NOMO-1 treated with dmso at 0.1 percent for 144 hours (cell line): ENCODE measurements at regions not wholly inside any gene's neighbourhood (a gene's known extent, or its start where the extent isn't known, plus 50 kb on each side); places are given as distances from the start of the nearest gene placed in this dataset.

Experiments used
- DNase-seq: peaks from one replicate; lab custom pipeline; 2025; ENCODE audit not compliant: unreplicated experiment; lab: John Stamatoyannopoulos, UW

DNA sequence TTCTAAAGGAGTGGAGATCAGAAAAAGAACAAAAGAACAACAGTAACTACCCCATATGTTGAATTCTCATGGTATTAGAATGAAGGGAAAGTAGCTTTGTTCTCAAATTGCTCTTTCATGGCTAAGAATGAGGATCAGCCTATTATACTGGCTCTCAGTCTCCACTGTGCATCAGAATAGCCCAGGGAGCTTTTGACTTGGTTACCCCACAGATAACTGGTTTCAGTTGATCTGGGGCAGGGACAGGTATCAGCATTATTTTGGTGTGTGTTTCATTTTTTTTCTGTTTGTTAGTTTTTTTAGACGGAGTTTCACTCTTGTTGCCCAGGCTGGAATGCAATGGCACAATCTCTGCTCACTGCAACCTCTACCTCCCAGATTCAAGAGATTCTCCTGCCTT is 311.7 kb upstream of the TLE3 start:
- DNase-seq, result no peak

DNA sequence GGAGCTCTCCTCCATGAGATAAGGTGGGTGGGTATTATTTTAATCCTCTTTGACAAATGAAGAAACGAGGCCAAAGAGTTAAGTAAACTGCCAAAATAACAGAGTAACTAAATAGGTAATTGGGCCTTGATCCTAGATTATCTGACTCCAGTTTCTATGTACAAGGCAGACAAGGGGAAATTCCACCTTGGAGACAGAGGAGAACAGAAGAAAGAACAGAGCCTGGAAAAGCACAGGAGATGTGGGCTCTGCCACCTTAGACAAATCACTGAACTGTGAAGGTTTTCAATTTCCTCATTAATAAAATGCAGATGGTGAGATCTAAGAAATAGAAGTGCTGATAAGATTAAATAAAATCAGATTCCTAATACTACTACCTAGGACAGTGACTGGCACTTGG is 310.2 kb upstream of the TLE3 start:
- DNase-seq, result no peak

DNA sequence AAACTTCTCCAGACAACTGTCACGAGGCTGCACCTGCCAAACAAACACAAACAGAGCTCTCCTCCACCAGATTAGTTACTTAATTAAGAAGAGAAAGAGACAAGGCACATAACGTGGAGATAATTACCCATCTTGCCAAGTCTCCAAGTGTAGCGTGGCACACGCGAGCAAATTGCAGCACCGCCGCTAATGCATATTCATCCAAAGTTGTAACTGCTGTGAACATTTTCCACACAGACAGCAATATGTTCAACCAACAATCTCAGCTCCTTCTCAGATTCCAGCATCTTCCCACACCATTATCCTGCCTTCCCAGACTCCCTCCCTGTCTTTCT is 309.6 kb upstream of the TLE3 start:
- no peak for DNase-seq

DNA sequence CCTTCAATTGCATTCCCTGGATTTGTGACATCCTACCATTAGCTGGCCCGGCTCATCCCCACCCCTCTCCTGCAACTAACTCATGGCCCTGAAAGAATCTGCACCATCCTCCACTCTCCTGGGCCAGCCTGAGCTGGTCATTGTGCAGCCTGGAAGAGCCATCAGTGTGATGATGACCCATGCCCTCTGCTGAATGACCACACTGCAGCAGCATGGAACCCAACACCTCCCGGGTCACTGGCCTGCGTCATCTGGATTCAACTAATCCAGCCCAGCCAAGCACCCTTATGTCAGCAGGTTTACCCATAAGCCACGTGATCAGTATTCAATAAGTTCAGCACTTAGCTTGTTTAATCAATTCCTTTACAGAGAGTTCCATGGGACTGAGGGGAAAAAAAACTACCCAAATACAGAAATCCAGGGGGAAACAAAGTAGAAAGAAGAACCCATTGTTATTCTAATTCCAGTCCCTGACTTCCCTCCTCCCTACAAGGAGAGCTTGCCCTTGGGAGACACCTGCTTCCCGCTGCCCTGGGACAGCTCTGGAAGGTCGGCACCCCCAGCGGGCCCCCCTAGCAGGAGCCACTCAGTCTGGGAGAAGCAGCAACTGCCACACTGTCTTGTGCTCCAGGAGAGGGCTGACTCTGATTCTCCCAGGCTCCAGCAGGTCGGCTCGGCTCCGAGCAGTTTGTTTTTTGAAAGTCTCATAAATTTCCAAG is 309.1 kb upstream of the TLE3 start:
- no peak for DNase-seq

DNA sequence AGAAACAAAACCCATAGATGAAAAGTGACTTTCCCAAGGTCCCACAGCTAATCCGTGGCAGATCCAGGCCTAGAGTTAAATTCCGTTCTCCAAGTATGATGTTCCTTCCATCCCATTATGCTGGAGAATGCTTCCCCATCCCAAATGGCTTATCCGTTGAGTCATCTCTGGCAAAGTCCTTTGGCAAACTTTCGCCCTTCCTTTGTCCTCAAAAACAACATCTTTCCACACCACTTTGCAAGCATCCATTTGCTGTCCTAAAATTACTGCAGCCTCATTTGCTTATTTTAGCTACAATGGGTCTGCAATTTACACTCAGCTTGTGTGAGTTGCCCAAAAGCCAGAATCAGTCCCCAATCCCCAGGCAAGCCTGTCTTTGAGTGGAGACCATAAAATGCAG is 304.0 kb upstream of the TLE3 start:
- no peak for DNase-seq

DNA sequence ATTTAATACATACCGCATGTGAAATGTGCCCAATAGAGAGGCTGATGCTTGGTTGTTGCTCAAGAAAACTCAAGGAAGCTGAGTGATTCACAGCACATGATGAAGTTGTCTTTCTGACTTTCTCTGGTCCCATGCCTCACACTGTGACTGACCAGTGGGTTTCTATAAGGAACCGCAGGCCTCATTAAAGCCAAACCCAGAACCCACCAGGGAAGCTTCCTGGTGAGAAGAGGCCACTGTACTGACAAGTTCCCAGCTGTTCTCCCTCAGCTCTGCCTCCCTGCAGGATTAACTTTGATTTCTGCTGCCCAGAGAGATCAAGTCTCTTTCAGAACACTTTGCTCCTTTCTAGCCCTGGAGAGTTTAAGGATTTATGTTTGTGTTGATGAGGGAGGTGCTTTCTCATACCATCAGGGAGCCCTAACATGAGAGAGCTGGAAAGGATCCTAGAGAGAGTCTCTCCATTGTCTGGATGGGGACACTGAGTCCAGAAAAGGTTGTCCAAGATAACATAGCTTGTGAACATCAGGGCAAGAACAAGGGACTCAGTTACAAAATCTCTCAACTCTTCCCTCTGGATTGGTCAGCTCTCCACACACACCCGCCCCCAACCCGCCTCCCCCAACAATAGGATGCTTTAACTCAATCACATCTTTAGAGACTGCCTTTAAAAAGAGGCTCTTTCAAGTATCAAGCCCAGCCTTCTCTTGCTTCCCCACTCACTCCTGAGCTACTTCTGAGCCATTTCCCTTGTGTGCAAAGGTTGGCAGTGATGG is 303.2 kb upstream of the TLE3 start:
- DNase-seq, result no peak

DNA sequence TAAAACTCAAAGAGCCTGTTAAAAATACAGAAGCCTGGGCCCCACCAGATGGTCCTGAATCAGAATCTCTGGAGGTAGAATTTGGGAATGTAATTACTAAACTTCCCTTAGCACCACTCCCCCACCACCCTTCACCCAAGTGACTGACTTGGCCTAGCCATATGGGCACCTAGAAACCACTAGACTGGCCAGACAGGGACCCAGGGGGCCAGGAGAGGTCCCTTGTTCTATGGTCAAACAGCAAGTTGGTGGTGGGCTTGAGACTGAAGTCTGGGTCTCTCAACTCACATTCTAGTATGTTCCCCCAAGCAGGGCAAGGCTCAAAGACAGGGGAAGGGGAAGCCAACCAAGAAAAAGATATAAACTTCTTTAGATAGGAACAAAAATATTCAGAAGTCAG is 301.5 kb upstream of the TLE3 start:
- DNase-seq, result no peak

DNA sequence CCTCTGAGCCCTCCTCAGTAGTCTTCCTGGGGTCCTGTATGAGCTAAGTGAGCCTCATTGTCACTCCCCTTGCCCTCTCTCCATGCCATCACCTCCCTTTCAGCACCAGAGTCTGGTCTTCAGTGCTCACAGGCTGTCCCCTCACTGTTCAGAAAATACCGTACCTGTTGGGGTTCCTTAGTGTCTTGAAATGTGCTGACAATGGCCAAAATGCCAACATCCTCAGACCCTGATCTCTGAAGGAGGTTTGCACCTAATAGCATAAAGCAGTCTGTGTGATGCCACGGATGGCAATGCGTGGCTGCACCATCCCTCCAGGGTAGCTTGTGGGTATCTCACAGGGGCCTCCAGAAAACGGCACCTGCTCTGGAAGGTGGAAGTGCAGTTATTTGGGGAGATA is 301.0 kb upstream of the TLE3 start:
- DNase-seq, result no peak

DNA sequence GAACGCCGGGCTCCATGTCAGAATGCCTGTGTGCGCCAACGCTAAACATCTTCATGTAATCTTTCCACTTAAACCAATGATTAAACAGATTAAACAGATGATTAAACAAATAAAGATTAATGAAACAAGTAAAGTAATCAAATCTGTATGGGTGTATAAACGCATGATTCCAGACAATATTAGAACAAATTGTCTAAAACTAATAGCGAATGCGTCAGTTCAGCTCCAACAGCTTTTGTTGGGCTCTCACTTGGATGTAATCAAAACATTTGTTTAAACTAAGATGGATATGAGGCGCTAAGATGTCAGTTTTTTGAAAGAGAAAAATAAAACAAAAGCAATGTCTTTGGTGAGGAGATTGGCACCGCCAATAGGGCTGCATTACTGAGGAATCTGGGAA is 299.1 kb upstream of the TLE3 start:
- DNase-seq, result no peak

DNA sequence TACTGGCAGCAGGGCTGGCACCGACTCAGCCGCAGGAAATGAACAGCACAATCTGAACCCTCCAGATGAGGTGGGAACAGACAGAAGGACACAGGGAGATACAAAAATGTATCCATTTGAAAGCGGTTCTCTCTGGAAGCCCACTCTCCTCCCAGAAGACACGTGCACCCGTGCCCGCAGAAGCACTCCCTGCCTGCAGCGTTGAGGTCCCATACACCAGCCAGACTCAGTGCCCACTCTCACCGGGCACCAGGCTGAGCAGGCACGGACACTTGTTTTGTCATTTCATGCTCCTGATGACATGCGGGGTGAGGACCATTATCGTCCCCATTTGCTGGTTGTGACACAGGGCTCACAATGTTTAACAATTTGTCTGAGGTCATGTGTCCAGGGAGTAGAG is 297.4 kb upstream of the TLE3 start:
- no peak for DNase-seq

DNA sequence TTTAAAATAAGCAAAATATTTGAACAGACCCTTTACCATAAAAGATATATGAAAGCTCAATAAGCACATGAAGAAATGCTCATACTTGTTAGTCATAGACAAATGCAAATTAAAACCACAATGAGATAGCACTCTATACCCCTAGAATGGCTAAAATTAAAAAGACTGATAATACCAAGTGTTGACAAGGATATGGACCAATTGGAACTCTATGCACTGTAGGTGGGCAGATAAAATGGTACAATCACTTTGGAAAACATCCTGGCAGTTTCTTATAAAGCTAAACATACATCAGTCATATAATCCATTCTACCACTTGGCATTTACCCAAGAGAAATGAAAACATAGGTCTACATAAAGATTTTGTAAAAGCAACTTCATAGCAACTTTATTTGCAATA is 293.0 kb upstream of the TLE3 start:
- no peak for DNase-seq

DNA sequence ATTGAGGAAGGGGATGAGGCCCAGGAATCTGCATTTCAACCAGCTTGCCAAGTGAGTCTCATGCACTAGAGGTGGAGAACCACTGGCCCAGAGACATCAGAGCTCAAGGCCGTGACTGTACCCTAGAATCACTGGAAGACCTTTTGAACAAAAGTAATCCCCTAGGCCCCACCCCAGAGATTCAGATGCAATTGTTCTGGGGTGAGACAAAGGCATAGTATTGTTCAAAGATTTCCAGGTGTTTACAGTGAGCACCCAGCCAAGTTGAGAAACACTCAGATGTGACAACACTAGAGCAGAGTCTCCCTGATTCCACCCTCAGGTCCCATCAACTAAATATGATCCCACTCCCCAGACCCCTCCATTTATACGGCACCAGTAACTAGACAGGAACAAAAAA is 290.3 kb upstream of the TLE3 start:
- no peak for DNase-seq

DNA sequence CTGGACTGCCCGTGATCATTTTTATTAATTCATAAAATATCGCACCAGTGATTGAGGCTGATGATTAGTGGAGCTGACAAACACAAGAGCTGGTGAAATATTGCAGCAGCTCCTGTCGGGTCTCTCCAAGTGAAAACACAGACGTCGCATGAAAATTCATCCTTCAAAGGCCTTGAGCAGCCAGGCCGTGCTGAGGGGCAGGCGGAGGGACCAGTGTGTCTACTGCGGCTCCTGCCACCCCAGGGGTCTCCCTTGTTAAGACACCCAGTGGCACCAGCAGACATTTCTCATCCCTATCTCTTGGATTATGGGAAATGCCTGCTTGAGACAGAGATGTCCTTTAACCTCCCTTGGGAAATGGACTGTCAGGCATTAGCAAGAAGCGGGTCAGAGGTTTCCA is 289.4 kb upstream of the TLE3 start:
- no peak for DNase-seq

DNA sequence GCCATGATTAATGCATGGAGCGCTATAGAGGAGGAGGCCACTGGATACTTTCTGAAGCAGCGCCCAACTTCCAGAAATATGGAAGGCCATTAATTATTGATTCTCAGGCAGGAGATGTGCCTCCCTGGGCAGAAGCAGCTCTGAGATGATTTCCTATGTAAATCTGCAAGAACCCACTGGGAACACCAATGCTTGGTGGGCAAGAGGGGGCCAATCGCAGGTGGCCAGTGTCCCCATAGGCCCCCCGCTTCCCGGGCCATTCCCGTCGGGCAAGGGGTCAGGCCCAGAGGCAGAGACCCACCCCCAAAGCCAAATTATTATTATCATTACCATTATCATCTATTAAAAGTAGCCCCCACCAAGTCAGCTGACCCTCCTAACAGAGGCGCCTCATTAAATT is 288.0 kb upstream of the TLE3 start:
- no peak for DNase-seq

DNA sequence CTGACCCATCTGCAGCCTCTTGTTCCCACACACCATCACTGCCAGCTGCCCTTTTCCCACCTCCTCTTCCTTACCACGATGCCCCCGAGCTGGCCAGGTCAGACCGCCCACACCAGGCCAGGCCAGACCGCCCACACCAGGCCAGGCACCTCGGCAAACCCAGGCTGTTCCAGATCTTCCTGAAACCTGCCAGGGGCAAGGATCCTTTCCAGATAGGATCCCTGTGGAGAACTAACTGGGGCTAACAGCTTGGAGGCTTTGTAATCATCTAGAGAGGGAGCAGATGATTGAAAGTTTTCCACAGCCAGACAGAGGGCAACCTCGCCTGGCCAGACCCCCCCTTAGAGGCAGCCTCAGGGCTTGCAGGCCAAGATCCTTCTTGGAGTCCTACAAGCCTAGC is 287.3 kb upstream of the TLE3 start:
- no peak for DNase-seq

DNA sequence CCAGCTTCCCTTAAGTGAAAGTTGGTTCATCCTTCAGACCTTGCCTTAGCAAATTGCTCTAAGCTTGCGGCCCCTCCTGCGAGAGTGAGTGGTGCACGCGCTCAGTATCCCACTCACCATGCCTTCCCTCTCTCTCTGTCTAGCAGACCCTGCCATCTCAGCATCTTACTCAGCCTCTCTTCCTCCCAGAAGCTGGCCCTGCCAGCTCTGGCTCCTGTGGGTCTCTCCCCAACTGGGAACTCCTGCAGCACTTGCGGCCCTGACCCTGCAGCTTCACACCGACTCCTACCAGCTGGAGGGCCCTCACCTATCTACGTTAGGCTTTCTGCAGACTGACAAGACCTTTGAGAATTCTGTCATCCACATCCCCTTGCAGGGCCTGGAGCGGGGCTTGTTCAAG is 286.1 kb upstream of the TLE3 start:
- DNase-seq, result no peak

DNA sequence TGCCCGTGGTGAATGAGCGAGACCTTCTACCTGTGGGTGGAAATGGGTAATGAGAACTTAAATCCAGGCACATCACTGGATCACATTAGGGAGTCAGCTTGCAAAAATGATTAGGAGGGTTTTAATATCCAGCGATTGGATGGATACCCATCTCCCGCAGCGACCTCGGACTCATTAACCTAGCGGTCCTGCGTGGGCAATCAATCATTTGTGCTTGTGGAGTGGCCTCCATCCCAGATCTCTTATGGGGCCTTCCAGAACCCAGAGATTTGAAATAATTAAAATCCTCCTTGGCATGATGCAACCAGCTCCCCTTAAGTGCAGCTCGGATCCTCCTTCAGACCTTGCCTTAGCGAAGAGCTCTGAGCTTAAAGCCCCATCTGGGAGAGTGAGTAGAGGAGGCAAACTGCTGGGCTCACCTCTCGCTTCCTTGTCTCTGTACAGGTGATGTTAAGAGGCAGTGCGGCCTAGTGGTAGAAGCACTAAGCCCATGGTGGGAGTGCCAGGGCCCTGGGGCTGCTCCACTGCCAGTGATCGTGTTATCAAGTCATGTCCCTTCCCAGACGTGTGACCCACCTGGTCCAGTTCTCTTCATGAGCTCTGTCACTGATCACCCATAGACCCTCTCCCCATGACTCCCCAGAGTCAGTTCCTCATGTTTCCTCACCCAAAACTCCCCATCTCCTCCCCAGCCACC is 285.2 kb upstream of the TLE3 start:
- DNase-seq, result no peak

DNA sequence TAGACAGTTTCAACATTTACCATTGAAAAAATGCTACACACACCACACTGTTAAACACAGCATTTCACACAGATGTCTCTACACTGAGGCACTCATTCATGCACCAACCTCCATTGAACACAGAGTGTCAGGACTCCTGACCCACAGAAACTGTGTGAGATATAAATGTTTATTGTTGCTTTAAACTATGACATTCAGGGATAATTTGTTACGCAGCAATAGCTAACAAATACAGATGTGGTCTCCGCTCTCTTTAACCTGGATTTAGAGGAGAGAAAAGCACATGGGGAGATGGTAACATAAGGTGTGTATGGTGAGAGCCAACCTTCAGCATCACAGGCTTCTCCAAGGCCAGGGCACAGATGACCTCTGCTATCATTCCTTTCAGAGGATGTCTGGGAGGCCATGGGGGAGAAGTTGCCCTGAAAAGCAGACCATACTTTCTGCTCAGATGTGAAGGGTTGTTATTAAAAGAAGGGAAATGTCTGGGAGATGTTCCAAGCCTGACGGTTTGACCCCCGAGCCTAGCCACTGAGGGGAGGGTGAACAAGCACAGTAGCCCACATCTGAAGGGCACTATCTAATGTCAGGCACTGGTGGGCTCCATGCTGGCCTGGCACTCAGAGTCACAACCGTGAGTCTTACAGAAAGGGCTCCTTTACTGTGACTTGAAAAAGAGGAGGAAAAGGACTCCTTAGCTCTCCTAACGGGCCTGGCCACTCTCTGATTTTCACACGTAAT is 284.5 kb upstream of the TLE3 start:
- no peak for DNase-seq

DNA sequence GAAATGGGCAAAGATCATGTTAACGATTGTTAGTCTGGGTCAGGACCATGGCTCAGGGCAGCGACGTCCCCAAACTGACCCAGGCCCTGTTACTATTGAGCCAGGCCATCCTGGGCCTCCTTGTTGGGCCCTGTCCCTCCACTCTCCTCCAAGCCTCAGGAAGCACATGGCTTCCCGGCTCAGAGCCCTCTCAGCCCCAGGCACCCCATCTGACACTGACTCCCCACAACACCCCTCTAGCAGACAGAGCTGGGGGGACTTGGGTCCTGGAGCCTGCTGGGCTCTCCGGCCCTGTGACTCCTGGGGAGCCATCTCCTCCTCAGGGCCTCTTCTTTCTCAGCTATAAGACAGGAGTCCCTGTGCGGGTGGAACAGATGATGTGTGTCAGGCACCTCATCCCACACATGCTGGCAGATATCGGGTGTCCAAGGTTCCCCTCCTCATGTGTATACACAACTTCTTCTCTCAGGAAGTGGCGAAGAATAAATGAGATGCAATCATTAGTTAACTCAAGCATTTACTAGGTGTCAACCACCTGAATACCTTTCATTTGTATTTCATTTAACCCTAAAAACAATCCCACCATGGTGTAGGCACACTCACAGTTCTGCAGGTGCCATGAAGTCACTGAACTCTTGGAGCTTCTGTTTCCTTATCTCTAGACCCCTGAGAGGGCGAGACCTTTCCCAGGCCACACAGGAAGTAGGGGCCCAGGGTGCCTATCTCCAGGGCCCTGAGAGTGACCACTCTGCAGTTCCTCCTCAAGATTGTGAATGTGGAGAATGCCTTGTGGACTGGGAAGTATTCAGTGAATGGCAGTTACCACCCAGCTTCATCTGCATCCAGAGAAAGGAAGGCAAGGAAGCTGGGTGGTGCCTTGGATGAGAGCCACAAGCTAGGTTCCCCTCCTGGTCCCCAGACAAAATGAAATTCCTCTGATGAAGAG is 282.5 kb upstream of the TLE3 start:
- DNase-seq, result no peak

DNA sequence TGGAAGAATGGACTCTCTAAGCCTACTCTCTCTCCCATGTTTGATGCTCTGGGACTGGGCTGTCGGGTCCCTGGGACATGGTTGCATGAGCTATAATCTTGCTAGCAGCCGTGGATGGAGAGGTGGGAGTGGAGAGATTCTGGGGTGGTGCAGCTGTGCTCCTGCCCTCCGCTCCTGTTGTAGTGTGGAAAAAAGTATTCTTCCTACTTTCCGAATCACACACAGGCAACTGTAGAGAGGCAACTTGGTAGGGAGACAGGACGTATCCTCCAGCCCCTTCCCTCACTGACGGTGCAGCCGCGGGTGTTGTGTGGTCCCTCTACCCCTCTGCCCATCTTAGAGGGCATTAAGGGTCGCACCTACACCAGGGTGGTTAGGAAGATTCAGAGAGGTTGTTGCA is 281.4 kb upstream of the TLE3 start:
- no peak for DNase-seq
